ENCODE measurements at regions not wholly inside any gene's neighbourhood (a gene's known extent, or its start where the extent isn't known, plus 50 kb on each side); places are given as distances from the start of the nearest gene placed in this dataset.

DNA sequence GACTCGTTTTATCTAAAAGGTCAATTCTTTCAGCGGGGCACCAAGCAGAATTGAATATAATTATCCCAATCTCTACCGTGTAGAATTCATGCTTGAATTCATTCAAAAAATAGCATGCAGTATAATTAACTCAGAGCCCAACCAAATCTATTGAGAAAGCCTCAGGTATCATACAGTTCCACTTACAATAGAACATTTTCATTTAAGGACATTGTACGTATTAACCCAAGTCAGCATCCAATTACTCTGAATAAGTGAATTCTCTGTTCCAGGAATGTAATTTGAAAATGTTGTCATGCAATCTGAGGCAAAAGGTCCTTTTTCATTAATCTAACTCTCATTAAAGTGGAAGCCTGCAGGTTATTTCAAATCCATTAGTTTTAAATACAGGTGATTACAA, 78.5 kb downstream of the SALL1 start:
- H3K27ac ChIP-seq (ENCODE audit: insufficient read depth, low read depth, low read length), result no peak overlapping the region
- H2AFZ ChIP-seq (ENCODE audit: low read depth, low read length), result no peak overlapping the region
- H3K79me2 ChIP-seq (ENCODE audit: control insufficient read depth, insufficient read depth, low read length), result no peaks in the 10 kb centered on the region
- ChIA-PET POLR2A (no interaction called here), CTCF (no interaction called here)
- TF ChIP-seq, protein P1, sequence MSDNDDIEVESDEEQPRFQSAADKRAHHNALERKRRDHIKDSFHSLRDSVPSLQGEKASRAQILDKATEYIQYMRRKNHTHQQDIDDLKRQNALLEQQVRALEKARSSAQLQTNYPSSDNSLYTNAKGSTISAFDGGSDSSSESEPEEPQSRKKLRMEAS (IDR thresholded peaks at IDR 0.05; ENCODE audit: insufficient read depth, insufficient read length), result no peak
- TF ChIP-seq POLR2A (IDR thresholded peaks at IDR 0.05; ENCODE audit: low read depth, low read length), result no peak
- TF ChIP-seq FOS (IDR thresholded peaks at IDR 0.05; ENCODE audit: borderline replicate concordance, insufficient read depth, low read length), result no peak
- no peak for TF ChIP-seq EZH2 (IDR thresholded peaks at IDR 0.05; ENCODE audit: borderline replicate concordance, low read depth, low read length, severe bottlenecking)
- TF ChIP-seq, protein P2, sequence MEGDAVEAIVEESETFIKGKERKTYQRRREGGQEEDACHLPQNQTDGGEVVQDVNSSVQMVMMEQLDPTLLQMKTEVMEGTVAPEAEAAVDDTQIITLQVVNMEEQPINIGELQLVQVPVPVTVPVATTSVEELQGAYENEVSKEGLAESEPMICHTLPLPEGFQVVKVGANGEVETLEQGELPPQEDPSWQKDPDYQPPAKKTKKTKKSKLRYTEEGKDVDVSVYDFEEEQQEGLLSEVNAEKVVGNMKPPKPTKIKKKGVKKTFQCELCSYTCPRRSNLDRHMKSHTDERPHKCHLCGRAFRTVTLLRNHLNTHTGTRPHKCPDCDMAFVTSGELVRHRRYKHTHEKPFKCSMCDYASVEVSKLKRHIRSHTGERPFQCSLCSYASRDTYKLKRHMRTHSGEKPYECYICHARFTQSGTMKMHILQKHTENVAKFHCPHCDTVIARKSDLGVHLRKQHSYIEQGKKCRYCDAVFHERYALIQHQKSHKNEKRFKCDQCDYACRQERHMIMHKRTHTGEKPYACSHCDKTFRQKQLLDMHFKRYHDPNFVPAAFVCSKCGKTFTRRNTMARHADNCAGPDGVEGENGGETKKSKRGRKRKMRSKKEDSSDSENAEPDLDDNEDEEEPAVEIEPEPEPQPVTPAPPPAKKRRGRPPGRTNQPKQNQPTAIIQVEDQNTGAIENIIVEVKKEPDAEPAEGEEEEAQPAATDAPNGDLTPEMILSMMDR (IDR thresholded peaks at IDR 0.05; ENCODE audit: extremely low read depth in 1 of 2, insufficient read depth in 1 of 2, low read depth in 1 of 2, low read length in 2 of 2), result no peak
- TF ChIP-seq POLR2AphosphoS5 (IDR thresholded peaks at IDR 0.05; ENCODE audit: insufficient read depth, low read depth, low read length), result no peak
- no peak for TF ChIP-seq GATA2 (IDR thresholded peaks at IDR 0.05; ENCODE audit: insufficient read depth, insufficient read length, low read depth, low read length)
- no peak for TF ChIP-seq JUN (IDR thresholded peaks at IDR 0.05; ENCODE audit: borderline replicate concordance, insufficient read depth, insufficient read length, low read depth)
- TF ChIP-seq MYC (IDR thresholded peaks at IDR 0.05; ENCODE audit: low read depth, low read length), result no peak
- dilution Hi-C loops (cut with MboI; ENCODE audit: extremely low pct_ligation_motif_present, low sequenced_read_pairs) (no loop called here), intact Hi-C loops (cut with micrococcal nuclease) (no loop called here)
- no peaks in the 10 kb centered on the region for H3K27me3 ChIP-seq (ENCODE audit: control insufficient read depth in 2 of 2, insufficient read depth in 2 of 2, low read length in 2 of 2)
- H3K4me3 ChIP-seq (replicated peaks in 1 of 3; ENCODE audit: insufficient read depth in 1 of 3, low read depth in 1 of 3, low read length in 3 of 3), result no peak overlapping the region
- H3K9me3 ChIP-seq (replicated peaks; ENCODE audit: control insufficient read depth, insufficient read depth, low read length), result peaks cover 2% of the 10 kb centered on the region
- H3K9me1 ChIP-seq (replicated peaks; ENCODE audit: control insufficient read depth, extremely low read depth, insufficient read depth, low read length), result no peaks in the 10 kb centered on the region
- BruUV-seq (replicated peaks), result no TSS peak
- DNase-seq (ENCODE audit: low read depth, low spot score), result no peak
- no peak for FAIRE-seq
- H3K9ac ChIP-seq (replicated peaks; ENCODE audit: extremely low read depth, insufficient read depth, low read length), result no peak overlapping the region
- H3K4me2 ChIP-seq (ENCODE audit: insufficient read depth, low read length), result no peak overlapping the region
- H3K4me1 ChIP-seq (ENCODE audit: control insufficient read depth, extremely low read depth, insufficient read depth, low read length), result no peaks in the 10 kb centered on the region
- no peaks in the 10 kb centered on the region for H4K20me1 ChIP-seq (replicated peaks; ENCODE audit: control insufficient read depth, extremely low read depth, insufficient read depth, low read length)
- H3K36me3 ChIP-seq (ENCODE audit: control insufficient read depth in 2 of 2, extremely low read depth in 1 of 2, insufficient read depth in 2 of 2, low read length in 2 of 2), result no peaks in the 10 kb centered on the region

Data from endothelial cell of umbilical vein (primary cell).